Osteoblast (primary cell): ENCODE measurements at regions not wholly inside any gene's neighbourhood (a gene's known extent, or its start where the extent isn't known, plus 50 kb on each side); places are given as distances from the start of the nearest gene placed in this dataset.

Experiments used
- DNase-seq: peaks from one replicate; pipeline ENCODE4 v3.0.0; 2011; ENCODE audit warnings: low spot score, mixed read lengths; ENCODE audit not compliant: insufficient read length; ENCODE audit errors: missing footprints
- H2AFZ ChIP-seq: 2 replicates; pipeline ENCODE4 v1.6.0; 2011; ENCODE audit warnings: mild to moderate bottlenecking, low read length
- H3K27ac ChIP-seq: 2 replicates; pipeline ENCODE4 v1.5.1; 2011; ENCODE audit warnings: mild to moderate bottlenecking, low read depth, low read length, moderate library complexity
- H3K27me3 ChIP-seq: 2 replicates; pipeline ENCODE4 v1.6.0; 2012; ENCODE audit warnings: mild to moderate bottlenecking, control low read depth, inconsistent platforms, low read length, moderate library complexity; ENCODE audit not compliant: insufficient read depth
- H3K36me3 ChIP-seq: 2 replicates; pipeline ENCODE4 v1.5.1; 2011; ENCODE audit warnings: mild to moderate bottlenecking, low read length, control low read depth, moderate library complexity; ENCODE audit not compliant: insufficient read depth
- H3K4me1 ChIP-seq: 2 replicates; pipeline ENCODE4 v1.5.1; 2011; ENCODE audit warnings: mild to moderate bottlenecking, low read length, control low read depth, moderate library complexity; ENCODE audit not compliant: insufficient read depth
- H3K4me2 ChIP-seq: 2 replicates; pipeline ENCODE4 v1.6.0; 2011; ENCODE audit warnings: mild to moderate bottlenecking, low read length; ENCODE audit not compliant: insufficient read depth
- H3K4me3 ChIP-seq: fragments of 200-600 bp; sonication (generic); 3 replicates; pipeline ENCODE4 v1.5.1; 2012; ENCODE audit warnings: mild to moderate bottlenecking, low read length, inconsistent platforms; ENCODE audit not compliant: insufficient read depth
- H3K79me2 ChIP-seq: 2 replicates; pipeline ENCODE4 v1.6.0; 2012; ENCODE audit warnings: mild to moderate bottlenecking, low read length, control low read depth, inconsistent platforms; ENCODE audit not compliant: insufficient read depth
- H3K9me3 ChIP-seq: 2 replicates; pipeline ENCODE4 v1.5.1; 2011; ENCODE audit warnings: low read depth, low read length, control low read depth
- H4K20me1 ChIP-seq: 2 replicates; pipeline ENCODE4 v1.6.0; 2012; ENCODE audit warnings: mild to moderate bottlenecking, low read length, control low read depth; ENCODE audit not compliant: insufficient read depth
- TF ChIP-seq, protein P1 (sequence below): IDR thresholded peaks from 2 replicates; pipeline ENCODE4 v1.5.1; 2011; ENCODE audit warnings: mild to moderate bottlenecking, low read depth, low read length, moderate library complexity; ENCODE audit errors: extremely low read depth

DNA sequence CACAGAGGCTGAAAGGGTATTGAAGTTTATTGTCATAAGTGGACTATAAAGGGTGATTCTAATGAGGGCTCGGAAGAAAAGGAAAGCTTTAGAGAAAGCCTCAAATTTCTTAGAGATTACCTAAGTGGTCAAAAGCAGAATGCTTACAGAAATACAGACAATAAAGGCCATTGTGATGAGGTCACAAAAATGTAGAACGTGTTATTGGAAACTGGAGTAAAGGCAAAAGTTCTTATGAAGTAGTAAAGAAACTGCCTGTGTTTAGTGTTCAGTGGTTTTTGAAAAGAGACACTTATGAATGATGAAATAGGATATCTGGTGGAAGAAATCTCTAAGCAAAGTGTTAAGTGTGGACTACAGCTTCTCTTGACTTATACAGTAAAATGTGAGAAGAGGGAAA, 726.9 kb downstream of the DNAH5 start:
- Histone ChIP-seq H3K9me3 (peaks cover 2% of the 10 kb centered on the region), H3K4me3 (no peak overlapping the region), H3K79me2 (no peaks in the 10 kb centered on the region), H3K27ac (no peak overlapping the region), H4K20me1 (no peaks in the 10 kb centered on the region), H3K4me1 (no peaks in the 10 kb centered on the region), H3K27me3 (no peaks in the 10 kb centered on the region), H2AFZ (no peak overlapping the region), H3K36me3 (no peaks in the 10 kb centered on the region), H3K4me2 (no peak overlapping the region)
- TF ChIP-seq, protein P1, sequence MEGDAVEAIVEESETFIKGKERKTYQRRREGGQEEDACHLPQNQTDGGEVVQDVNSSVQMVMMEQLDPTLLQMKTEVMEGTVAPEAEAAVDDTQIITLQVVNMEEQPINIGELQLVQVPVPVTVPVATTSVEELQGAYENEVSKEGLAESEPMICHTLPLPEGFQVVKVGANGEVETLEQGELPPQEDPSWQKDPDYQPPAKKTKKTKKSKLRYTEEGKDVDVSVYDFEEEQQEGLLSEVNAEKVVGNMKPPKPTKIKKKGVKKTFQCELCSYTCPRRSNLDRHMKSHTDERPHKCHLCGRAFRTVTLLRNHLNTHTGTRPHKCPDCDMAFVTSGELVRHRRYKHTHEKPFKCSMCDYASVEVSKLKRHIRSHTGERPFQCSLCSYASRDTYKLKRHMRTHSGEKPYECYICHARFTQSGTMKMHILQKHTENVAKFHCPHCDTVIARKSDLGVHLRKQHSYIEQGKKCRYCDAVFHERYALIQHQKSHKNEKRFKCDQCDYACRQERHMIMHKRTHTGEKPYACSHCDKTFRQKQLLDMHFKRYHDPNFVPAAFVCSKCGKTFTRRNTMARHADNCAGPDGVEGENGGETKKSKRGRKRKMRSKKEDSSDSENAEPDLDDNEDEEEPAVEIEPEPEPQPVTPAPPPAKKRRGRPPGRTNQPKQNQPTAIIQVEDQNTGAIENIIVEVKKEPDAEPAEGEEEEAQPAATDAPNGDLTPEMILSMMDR: no peak
- no peak for DNase-seq

DNA sequence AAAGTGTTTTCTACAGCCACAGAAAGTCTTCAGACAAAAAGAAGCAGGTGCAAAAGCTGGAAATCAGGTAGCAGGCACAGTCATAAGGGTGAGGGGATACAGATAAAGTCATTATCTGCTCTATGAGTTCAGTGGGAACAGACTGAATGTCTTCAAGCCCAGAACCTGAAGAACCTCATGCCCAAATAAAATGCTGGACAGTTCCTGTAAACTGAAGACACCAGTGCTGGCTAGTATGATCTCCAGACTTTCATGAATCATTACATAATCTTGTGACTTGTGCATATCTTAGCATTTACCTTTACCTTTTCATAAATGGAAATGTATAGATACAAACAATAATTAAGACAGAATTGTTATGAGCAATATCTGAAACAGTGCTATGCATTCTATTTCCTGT, 728.7 kb downstream of the DNAH5 start:
- H3K4me1 ChIP-seq: no peaks in the 10 kb centered on the region
- no peaks in the 10 kb centered on the region for H3K27me3 ChIP-seq
- H2AFZ ChIP-seq: no peak overlapping the region
- no peak overlapping the region for H3K4me3 ChIP-seq
- no peak overlapping the region for H3K4me2 ChIP-seq
- DNase-seq: no peak
- H4K20me1 ChIP-seq: no peaks in the 10 kb centered on the region
- no peaks in the 10 kb centered on the region for H3K9me3 ChIP-seq
- no peak overlapping the region for H3K27ac ChIP-seq
- no peaks in the 10 kb centered on the region for H3K79me2 ChIP-seq
- no peaks in the 10 kb centered on the region for H3K36me3 ChIP-seq
- TF ChIP-seq, protein P1: no peak

DNA sequence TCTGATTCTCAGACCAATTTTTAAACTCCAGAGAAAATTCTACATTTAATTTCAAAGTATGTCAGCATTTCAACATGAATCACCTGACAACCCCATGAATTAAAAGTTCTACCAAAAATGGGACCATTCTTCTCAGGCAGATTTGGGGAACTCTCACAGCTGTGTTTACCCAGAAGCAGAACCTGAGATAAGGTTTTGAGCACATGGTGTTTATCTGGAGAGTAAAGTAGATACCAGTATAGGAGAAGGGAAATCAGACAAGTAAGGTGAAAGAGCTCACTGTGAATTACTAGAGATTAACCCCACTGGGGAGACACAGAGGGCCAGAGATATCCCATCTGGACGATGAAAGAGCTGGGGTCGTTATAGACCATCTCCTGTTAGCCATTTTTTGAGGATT, 729.1 kb downstream of the DNAH5 start:
- no peak overlapping the region for H3K27ac ChIP-seq
- no peak overlapping the region for H3K4me2 ChIP-seq
- no peak for DNase-seq
- no peaks in the 10 kb centered on the region for H3K36me3 ChIP-seq
- no peak overlapping the region for H3K4me3 ChIP-seq
- no peaks in the 10 kb centered on the region for H4K20me1 ChIP-seq
- H3K27me3 ChIP-seq: no peaks in the 10 kb centered on the region
- H3K79me2 ChIP-seq: no peaks in the 10 kb centered on the region
- H3K4me1 ChIP-seq: no peaks in the 10 kb centered on the region
- no peaks in the 10 kb centered on the region for H3K9me3 ChIP-seq
- no peak overlapping the region for H2AFZ ChIP-seq
- TF ChIP-seq, protein P1: no peak

GRCh38 chr5:13214182-13214581, 730.3 kb downstream of the DNAH5 start:
- no peaks in the 10 kb centered on the region for H4K20me1 ChIP-seq
- no peak overlapping the region for H3K4me3 ChIP-seq
- no peaks in the 10 kb centered on the region for H3K4me1 ChIP-seq
- TF ChIP-seq, protein P1: no peak
- DNase-seq: no peak
- H3K36me3 ChIP-seq: no peaks in the 10 kb centered on the region
- H2AFZ ChIP-seq: no peak overlapping the region
- no peaks in the 10 kb centered on the region for H3K79me2 ChIP-seq
- no peak overlapping the region for H3K4me2 ChIP-seq
- no peaks in the 10 kb centered on the region for H3K9me3 ChIP-seq
- H3K27me3 ChIP-seq: no peaks in the 10 kb centered on the region
- H3K27ac ChIP-seq: no peak overlapping the region
